GM18868 (cell line): ENCODE measurements at regions not wholly inside any gene's neighbourhood (a gene's known extent, or its start where the extent isn't known, plus 50 kb on each side); places are given as distances from the start of the nearest gene placed in this dataset.
"Not testable (repeated sequence)": the region's sequence is repeated elsewhere in the genome, so short reads cannot be mapped to it uniquely, and the experiment has no call there.

Experiments
- ATAC-seq: cut with Tn5 transposase; IDR thresholded peaks from one replicate; pipeline ENCODE4 v1.9.1; 2021; ENCODE audit warnings: mild to moderate bottlenecking, moderate library complexity; ENCODE audit not compliant: unreplicated experiment

GRCh38 chr6:6808915-6809314, 220.4 kb downstream of the LY86 start:
- no peak for ATAC-seq

- ATAC-seq: peak; percentile 78
These were observed 222.2 kb downstream of the LY86 start for GRCh38 chr6:6810727-6811126.

GRCh38 chr6:6811128-6812009, 222.8 kb downstream of the LY86 start:
- no peak for ATAC-seq

- ATAC-seq: no peak
These were observed 223.9 kb downstream of the LY86 start for GRCh38 chr6:6812427-6812826.

GRCh38 chr6:6815732-6816131, 227.2 kb downstream of the LY86 start:
- ATAC-seq: no peak

GRCh38 chr6:6816716-6817115, 228.2 kb downstream of the LY86 start:
- ATAC-seq: peak; percentile 76

- ATAC-seq: peak; percentile 48
These were observed 229.6 kb downstream of the LY86 start for GRCh38 chr6:6818078-6818639.

- no peak for ATAC-seq
These were observed 232.2 kb downstream of the LY86 start for GRCh38 chr6:6820641-6821238.

GRCh38 chr6:6821639-6822261, 233.2 kb downstream of the LY86 start:
- ATAC-seq: no peak

- no peak for ATAC-seq
These were observed 234.5 kb downstream of the LY86 start for GRCh38 chr6:6823030-6823429.

- peak; percentile 44 for ATAC-seq
These were observed 235.2 kb downstream of the LY86 start for GRCh38 chr6:6823568-6824224.

- ATAC-seq: no peak
These were observed 235.9 kb downstream of the LY86 start for GRCh38 chr6:6824381-6824780.

- no peak for ATAC-seq
These were observed 236.8 kb downstream of the LY86 start for GRCh38 chr6:6825193-6825784.

- peak; percentile 80 for ATAC-seq
These were observed 237.8 kb downstream of the LY86 start for GRCh38 chr6:6826095-6826901.

- no peak for ATAC-seq
These were observed 238.4 kb downstream of the LY86 start for GRCh38 chr6:6826961-6827360.

- ATAC-seq: no peak
These were observed 241.6 kb downstream of the LY86 start for GRCh38 chr6:6829872-6830685.

GRCh38 chr6:6830686-6831063, 242.2 kb downstream of the LY86 start:
- not testable (repeated sequence) for ATAC-seq

GRCh38 chr6:6832439-6832838, 243.9 kb downstream of the LY86 start:
- ATAC-seq: no peak
